SK-N-MC (cell line): ENCODE measurements at regions not wholly inside any gene's neighbourhood (a gene's known extent, or its start where the extent isn't known, plus 50 kb on each side); places are given as distances from the start of the nearest gene placed in this dataset.

Source experiments
- EZH2 ChIP-seq: fragments of 200-600 bp; sonication (generic); IDR thresholded peaks from one replicate; pipeline ENCODE4 v1.6.1; 2017; ENCODE audit warnings: antibody characterized with exemption
- POLR2AphosphoS5 ChIP-seq: IDR thresholded peaks from 2 replicates; pipeline ENCODE4 v1.6.1; 2012; ENCODE audit warnings: mild to moderate bottlenecking, low read depth, low read length, borderline replicate concordance

DNA sequence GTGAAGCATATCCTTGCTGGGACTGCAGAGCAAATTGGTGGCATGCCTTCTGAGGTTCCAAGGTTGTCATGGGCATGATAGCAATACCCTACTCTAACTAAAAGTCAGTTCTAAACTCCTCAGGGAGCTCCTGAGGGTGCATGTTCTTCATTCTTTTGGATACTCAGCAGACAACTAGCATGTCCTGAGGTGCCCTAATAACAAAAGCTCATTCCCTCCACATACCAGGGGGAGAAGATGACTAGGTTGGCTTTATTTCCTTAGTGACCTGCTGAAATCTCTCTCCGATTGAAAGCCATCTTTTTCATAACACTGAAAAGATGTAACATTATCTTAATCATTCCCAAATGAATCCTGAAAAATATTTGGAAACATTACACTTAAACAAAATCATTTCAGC is 188.7 kb upstream of the IGF1 start:
- TF ChIP-seq POLR2AphosphoS5 (no peak), EZH2 (no peak)
